DOHH2 (cell line): ENCODE measurements at regions not wholly inside any gene's neighbourhood (a gene's known extent, or its start where the extent isn't known, plus 50 kb on each side); places are given as distances from the start of the nearest gene placed in this dataset.
"Not testable (repeated sequence)": the region's sequence is repeated elsewhere in the genome, so short reads cannot be mapped to it uniquely, and the experiment has no call there.

ENCODE experiments used
- CTCF ChIP-seq: fragments of 200-600 bp; sonication (generic); IDR thresholded peaks from one replicate; pipeline ENCODE4 v1.5.1; 2014; ENCODE audit warnings: antibody characterized with exemption, mild to moderate bottlenecking, low read depth, low read length; ENCODE audit not compliant: poor library complexity, severe bottlenecking
- EZH2phosphoT487 ChIP-seq: fragments of 200-600 bp; sonication (generic); IDR thresholded peaks from 2 replicates; pipeline ENCODE4 v1.6.1; 2017; ENCODE audit warnings: borderline replicate concordance, mild to moderate bottlenecking, antibody characterized with exemption, low read length, moderate library complexity, mixed read lengths

DNA sequence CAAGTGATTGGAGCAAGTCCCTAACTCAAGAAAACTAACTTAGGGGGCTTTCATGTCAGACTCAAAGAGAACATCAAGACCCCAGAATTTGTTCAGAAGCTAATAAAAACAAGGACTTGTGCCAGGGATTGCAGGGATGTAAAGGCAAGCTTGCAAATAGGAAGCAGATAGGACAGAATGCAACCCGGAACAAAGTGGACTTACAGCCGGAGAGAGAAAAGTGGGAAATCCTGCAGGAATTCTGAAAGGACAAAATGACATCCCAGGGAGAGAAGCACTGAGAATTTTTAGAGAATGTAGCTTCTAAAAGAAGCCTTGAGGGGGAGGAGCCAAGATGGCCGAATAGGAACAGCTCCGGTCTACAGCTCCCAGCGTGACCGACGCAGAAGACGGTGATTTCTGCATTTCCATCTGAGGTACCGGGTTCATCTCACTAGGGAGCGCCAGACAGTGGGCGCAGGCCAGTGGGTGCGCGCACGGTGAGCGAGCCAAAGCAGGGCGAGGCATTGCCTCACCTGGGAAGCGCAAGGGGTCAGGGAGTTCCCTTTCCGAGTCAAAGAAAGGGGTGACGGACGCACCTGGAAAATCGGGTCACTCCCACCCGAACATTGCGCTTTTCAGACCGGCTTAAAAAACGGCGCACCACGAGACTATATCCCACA, 195.6 kb upstream of the G2E3 start:
- TF ChIP-seq CTCF, EZH2phosphoT487: not testable (repeated sequence)
